ENCODE measurements at regions not wholly inside any gene's neighbourhood (a gene's known extent, or its start where the extent isn't known, plus 50 kb on each side); places are given as distances from the start of the nearest gene placed in this dataset.
"Not testable (repeated sequence)": the region's sequence is repeated elsewhere in the genome, so short reads cannot be mapped to it uniquely, and the experiment has no call there.

DNA sequence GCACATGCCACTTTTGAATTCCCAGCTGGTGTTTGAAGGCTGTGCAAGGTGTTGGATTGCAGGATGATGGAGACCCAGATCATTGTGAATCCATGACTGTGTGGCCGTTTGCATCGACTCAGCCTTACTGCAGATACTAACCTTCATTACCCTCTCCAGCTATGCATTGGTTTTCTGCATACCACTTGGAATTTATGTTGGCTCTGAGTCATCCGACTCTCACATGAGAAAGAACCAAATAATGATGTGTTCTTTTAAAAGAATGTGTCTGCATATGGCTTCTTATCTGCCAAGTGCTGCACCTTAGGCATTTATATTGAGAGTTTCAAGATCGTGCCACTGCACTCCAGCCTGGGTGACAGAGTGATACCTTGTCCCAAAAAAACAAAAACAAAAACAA lies 106.7 kb upstream of the PRKX start:
- no peaks in the 10 kb centered on the region for H3K27me3 ChIP-seq (replicated peaks; ENCODE audit: control insufficient read depth, insufficient read depth, low read length)
- no peak for DNase-seq (ENCODE audit: extremely low read depth, insufficient read length)
- no peak overlapping the region for H3K4me3 ChIP-seq (replicated peaks; ENCODE audit: low read depth, low read length)
- TF ChIP-seq, protein P1, sequence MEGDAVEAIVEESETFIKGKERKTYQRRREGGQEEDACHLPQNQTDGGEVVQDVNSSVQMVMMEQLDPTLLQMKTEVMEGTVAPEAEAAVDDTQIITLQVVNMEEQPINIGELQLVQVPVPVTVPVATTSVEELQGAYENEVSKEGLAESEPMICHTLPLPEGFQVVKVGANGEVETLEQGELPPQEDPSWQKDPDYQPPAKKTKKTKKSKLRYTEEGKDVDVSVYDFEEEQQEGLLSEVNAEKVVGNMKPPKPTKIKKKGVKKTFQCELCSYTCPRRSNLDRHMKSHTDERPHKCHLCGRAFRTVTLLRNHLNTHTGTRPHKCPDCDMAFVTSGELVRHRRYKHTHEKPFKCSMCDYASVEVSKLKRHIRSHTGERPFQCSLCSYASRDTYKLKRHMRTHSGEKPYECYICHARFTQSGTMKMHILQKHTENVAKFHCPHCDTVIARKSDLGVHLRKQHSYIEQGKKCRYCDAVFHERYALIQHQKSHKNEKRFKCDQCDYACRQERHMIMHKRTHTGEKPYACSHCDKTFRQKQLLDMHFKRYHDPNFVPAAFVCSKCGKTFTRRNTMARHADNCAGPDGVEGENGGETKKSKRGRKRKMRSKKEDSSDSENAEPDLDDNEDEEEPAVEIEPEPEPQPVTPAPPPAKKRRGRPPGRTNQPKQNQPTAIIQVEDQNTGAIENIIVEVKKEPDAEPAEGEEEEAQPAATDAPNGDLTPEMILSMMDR (IDR thresholded peaks at IDR 0.05; ENCODE audit: insufficient read depth, low read length, poor library complexity, severe bottlenecking) = no peak
- peaks cover 13% of the 10 kb centered on the region for H3K36me3 ChIP-seq (ENCODE audit: control insufficient read depth, insufficient read depth, low read length)

DNA sequence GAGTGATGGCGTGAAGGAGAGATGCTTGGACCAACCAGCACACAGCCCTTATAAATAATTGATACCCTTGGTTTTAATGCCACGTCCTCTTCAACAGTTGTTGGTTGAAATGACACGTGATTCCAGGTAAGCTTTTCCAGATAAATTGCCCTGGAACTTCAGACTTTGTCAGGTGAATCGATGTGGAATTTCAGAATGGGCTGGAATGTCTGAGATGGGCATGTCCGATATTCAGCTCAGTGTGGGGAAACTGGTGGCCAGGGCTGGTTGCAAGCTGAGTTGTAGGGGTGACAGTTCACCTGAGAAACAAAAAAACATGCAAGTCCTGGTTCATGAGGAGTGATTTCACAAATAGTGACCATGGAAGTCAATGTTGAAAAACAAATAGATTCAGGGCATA lies 104.0 kb upstream of the PRKX start:
- not testable (repeated sequence) for DNase-seq (ENCODE audit: extremely low read depth, insufficient read length); H3K27me3 ChIP-seq (replicated peaks; ENCODE audit: control insufficient read depth, insufficient read depth, low read length); H3K36me3 ChIP-seq (ENCODE audit: control insufficient read depth, insufficient read depth, low read length); H3K4me3 ChIP-seq (replicated peaks; ENCODE audit: low read depth, low read length)

DNA sequence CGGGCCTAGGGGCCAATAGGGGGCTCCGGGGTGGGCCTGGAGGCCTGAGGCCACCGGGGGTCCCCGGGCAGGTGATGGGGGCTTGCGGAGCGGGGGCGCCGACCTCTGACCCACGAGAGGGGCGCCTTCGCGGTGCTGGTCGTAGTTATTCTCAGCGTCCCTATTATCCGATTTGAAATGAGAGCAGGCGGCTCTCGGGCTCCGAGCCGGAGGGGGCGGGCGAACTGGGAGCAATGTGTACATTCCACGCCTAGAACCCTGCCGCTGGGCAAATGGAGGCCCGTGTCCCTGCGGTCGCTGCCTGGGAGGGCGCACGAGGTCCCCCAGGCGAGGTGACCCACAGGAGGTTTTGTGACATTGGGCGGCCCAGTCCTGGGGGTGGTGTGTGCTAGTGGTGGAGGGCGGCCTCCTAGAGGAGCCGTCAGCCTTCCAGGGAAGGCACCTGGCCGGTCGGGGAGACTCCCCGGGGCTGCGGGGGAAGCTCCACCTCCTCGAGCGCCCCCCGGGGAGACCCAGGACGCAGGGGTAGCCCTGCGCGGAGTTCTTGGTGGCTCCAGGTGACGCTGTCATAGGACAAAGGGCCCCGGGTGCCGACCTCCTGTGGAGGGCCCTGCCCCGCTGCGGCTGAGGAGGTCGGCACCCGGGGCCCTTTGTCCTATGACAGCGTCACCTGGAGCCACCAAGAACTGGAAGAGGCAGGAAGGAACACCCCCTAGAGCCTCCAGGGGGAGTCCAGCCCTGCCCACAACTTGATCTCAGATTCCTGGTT lies 102.6 kb upstream of the PRKX start:
- H3K4me3 ChIP-seq (replicated peaks; ENCODE audit: low read depth, low read length) = peak overlapping the region; percentile 82
- peak; percentile 70 for DNase-seq (ENCODE audit: extremely low read depth, insufficient read length)
- peaks cover 6% of the 10 kb centered on the region for H3K36me3 ChIP-seq (ENCODE audit: control insufficient read depth, insufficient read depth, low read length)
- TF ChIP-seq, protein P1 (IDR thresholded peaks at IDR 0.05; ENCODE audit: insufficient read depth, low read length, poor library complexity, severe bottlenecking) = no peak
- no peaks in the 10 kb centered on the region for H3K27me3 ChIP-seq (replicated peaks; ENCODE audit: control insufficient read depth, insufficient read depth, low read length)

DNA sequence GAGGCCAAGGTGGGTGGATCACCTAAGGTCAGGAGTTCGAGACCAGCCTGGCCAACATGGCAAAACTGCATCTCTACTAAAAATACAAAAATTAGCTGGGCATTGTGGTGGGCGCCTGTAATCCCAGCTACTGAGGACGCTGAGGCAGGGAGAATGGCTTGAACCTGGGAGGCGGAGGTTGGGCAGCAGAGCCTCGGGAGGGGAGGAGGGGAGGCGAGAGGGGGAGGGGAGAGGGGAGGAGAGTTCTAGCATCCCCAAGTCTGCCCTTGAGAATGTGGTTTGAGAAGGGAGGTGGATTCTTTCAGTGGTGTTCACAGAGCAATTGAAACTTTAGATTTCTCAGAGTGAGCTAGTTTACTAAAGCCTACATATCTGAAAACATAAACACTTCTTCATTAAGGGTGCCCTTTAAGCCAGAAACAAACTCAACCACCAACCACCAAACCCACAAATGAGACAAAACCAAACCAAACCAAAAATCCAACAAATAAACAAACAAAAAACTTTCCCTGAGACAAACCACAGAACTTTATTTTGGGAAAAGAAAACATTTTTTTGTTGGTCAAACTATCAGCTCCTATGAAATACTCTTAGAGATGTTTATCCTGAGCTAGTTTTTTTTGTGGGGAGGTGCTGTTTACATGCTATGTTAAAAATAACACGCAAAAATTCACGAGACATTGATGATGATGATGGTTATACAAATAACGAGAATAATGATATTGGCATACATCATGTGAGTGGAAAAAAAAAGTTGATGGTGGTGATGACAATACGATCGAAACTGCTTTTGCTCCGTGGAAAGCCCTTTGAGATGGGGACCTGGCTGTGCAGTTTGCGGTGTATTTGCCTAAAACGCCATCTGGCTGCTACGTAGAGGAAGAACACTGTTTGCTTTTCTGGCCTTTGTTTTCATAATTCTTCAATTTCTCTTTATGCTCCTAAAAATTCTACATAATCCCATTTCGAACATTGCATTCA lies 98.2 kb upstream of the PRKX start:
- DNase-seq (ENCODE audit: extremely low read depth, insufficient read length) = peak; percentile 57
- Histone ChIP-seq H3K36me3 (ENCODE audit: control insufficient read depth, insufficient read depth, low read length) (no peaks in the 10 kb centered on the region), H3K4me3 (replicated peaks; ENCODE audit: low read depth, low read length) (no peak overlapping the region), H3K27me3 (replicated peaks; ENCODE audit: control insufficient read depth, insufficient read depth, low read length) (no peaks in the 10 kb centered on the region)
- TF ChIP-seq, protein P1 (IDR thresholded peaks at IDR 0.05; ENCODE audit: insufficient read depth, low read length, poor library complexity, severe bottlenecking) = peak; percentile 68

DNA sequence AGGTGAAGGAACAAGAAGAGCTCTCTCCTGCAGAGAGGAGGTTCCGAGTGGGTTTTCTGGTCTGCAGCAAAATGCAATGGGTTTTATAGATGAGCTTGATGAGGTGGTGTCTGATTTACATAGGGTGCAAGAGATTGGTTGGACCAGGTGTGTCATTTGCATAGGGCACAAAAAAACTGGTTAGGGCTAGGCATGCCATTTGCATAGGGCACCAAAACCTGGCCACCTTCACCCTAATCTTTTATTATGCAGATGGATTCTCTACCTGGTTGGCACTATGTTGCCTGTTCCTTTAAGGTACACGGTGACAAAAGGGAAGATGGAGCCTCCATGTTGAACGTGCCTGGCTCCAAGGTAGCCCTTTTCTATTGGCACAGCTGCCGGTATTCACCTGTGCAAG lies 94.5 kb upstream of the PRKX start:
- Histone ChIP-seq H3K4me3 (replicated peaks; ENCODE audit: low read depth, low read length) (no peak overlapping the region), H3K27me3 (replicated peaks; ENCODE audit: control insufficient read depth, insufficient read depth, low read length) (no peaks in the 10 kb centered on the region), H3K36me3 (ENCODE audit: control insufficient read depth, insufficient read depth, low read length) (no peaks in the 10 kb centered on the region)
- TF ChIP-seq, protein P1 (IDR thresholded peaks at IDR 0.05; ENCODE audit: insufficient read depth, low read length, poor library complexity, severe bottlenecking) = no peak
- DNase-seq (ENCODE audit: extremely low read depth, insufficient read length) = no peak

DNA sequence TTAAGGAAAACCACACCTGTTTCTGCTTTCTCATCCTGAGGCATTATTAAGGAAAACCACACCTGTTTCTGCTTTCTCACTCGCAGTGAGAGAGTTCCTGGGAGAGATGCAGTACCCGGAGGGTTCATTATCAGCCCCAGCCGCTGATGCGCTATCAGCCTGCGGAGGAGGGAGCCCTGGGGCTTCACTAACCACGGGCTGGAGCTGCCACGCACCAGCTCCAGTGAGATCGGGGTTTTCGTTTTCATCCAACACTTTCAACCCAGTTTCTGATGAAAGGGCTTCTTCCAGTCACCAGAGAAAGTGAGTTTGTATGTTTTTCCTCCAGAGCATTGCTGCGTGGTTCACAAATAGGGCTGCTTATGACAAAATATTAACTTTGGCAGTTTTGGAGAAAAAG lies 93.2 kb upstream of the PRKX start:
- DNase-seq (ENCODE audit: extremely low read depth, insufficient read length) = no peak
- no peaks in the 10 kb centered on the region for H3K36me3 ChIP-seq (ENCODE audit: control insufficient read depth, insufficient read depth, low read length)
- no peaks in the 10 kb centered on the region for H3K27me3 ChIP-seq (replicated peaks; ENCODE audit: control insufficient read depth, insufficient read depth, low read length)
- no peak overlapping the region for H3K4me3 ChIP-seq (replicated peaks; ENCODE audit: low read depth, low read length)
- TF ChIP-seq, protein P1 (IDR thresholded peaks at IDR 0.05; ENCODE audit: insufficient read depth, low read length, poor library complexity, severe bottlenecking) = no peak

Data from GM06990 (cell line).